ENCODE measurements at regions not wholly inside any gene's neighbourhood (a gene's known extent, or its start where the extent isn't known, plus 50 kb on each side); places are given as distances from the start of the nearest gene placed in this dataset.

DNA sequence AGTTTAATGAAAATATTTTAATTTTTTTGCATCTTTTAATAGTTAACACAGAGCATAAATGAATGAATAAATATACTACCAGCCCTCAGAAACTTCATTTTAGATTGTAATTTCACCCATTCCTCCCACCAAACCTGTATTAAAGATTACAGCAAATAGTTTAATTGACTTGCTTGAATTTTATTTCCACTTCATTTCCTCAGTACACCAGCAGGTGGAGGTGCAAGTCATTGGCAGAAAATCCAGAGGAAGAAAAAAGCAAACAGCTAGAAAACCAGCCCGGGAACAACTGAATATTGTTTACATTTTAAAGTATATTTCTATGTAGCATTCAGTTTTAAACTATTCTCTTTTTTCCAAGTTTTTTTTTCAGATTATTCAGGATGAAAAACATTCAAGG lies 177.8 kb downstream of the OLFM4 start:
- DNase-seq: peak; percentile 1

DNA sequence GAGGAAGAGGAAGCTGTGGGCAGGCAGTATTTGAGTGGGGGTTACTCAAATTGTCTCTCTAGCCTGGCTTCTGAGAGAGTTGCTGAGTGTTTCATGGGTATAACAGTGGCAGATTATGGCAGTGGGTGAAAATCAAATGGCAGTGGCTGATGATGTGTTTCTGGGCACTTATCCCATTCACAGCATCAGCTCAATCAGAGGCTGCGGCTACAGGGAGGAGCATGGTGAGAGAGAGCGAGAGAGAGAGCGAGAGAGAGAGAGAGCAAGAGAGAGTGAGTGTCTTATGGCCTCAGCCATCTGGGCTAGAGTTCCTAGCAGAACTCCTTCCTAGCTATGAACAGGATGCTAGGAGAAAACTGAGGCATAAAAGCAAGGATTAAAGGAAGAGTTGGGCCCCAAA lies 178.9 kb downstream of the OLFM4 start:
- no peak for DNase-seq

DNA sequence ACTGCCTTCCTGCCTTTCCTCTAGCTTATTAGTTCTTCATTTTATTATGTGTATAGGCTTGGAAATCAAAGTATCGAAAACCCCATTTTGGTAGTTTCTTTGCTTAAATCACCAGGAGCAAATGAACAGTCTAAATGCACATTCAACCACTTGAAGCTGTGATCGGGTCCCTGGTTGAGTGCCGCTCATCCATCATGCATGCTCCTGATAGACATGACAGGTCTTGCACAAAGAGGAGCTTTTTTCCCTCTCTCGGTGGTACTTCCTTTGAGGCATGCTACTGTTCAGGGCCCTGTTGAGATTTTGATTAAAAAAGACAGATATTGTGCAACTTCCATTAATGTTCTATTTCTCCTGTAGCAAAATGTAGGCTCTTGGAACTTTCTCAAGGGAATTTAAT lies 185.8 kb downstream of the OLFM4 start:
- no peak for DNase-seq

DNA sequence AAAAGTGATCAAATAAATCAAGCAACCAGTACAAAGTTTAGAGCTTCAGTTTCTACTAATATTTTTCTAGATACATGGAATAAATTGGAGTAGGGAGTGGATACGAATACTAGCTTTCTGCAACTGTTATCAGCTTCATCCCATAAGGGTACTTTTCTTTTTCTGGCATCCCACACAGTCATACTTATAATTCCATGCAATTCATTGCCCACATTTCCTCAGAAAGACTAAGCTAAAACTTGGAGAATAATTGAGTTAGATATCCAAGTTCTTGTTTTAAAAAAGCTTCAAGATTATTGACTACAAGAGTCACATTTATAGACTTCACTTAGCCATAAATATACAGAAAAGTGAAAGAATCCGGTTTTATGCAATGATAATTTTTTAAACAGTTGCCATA lies 186.9 kb downstream of the OLFM4 start:
- no peak for DNase-seq

DNA sequence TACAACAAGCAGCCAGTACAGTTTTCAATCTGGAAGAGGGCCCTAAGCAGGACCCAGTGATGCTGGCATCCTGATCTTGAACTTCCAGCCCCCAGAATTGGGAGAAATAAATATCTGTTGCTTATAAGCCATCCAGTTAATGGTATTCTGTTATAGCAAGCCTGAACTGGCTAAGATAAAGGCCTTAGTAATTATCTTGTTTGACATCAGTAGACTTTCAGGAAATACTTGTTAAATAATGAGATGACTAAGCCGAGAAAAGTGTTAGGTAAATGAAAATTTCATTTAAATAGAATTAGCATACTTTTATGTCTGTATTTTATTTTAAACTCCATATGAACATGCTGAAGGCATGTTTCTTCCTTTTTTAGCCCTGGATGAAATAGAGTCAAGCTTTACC lies 188.2 kb downstream of the OLFM4 start:
- DNase-seq: no peak

DNA sequence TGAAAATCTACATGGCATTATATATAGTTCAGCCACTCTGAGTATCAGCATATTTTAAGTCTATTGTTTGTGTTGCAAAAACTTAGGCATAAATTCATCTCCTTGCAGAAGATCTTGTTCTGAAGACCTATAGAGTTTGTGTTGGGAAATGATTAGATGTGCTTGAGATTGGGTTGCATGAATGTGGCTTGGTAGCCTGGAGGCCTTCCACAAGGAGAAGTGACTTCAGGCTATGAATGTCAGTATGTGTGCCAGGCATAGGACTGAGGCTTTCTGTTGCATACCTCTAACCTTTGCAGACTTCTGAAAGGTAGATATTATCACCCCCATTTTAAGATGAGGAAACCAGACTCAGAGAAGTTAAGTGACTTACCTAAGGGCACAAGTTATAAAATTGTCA lies 188.6 kb downstream of the OLFM4 start:
- DNase-seq: no peak

DNA sequence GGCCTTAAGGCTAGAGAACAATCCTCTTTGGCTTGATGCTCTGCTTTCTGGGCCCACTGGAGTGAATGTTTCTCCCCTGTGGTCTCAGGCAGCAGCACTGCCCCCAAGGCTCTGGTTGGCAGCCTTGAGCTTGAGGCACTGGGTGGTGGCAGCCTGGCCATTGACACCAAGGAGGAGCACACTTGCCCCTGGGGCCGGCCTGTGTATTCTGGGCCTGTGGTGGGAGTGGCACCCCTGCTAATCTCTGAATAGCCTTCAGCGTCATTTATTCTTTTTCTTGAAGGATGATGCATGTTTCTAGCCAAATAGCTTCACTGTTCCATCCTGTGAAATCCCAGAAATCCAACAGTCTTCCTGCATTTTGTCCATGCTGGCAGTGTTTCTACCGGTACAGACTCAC lies 191.4 kb downstream of the OLFM4 start:
- no peak for DNase-seq

DNA sequence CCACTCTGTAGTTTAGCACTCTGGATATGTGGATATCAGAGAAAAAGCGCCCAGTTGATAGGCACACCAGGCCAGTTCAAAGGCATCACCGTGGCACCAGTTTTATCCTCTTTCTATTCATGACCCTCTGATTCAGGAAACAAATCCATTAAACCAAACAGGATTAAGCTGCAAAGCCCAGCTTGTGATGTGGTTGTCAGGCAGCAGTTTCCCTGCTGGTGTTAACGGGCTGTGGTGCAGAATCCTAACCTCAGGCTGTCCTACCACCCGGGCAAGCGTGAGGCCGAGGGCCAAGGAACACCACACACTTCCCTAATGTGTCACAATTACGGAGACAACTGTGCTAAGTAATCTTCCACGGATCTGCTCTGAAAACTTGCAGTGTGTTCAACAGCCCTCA lies 209.1 kb downstream of the OLFM4 start:
- DNase-seq: no peak

DNA sequence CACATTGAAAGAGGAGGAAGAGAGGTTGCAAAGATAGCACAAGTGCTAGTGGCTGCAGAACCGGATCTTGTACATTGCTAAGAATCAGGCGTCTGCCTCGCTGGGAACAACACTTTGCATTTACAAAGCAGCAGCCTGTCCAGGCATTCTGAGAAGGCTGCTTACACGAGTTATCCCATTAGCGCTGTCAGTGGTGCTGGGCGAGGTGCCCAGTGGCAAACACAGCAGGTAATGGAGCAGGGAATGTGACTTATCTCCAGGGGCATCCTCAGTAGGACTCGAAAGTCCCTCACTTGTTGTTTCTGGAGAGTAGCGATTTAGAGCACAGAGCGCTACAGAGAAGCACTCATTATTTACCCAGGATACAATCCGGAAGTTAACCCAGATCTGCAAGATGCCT lies 209.6 kb downstream of the OLFM4 start:
- no peak for DNase-seq

DNA sequence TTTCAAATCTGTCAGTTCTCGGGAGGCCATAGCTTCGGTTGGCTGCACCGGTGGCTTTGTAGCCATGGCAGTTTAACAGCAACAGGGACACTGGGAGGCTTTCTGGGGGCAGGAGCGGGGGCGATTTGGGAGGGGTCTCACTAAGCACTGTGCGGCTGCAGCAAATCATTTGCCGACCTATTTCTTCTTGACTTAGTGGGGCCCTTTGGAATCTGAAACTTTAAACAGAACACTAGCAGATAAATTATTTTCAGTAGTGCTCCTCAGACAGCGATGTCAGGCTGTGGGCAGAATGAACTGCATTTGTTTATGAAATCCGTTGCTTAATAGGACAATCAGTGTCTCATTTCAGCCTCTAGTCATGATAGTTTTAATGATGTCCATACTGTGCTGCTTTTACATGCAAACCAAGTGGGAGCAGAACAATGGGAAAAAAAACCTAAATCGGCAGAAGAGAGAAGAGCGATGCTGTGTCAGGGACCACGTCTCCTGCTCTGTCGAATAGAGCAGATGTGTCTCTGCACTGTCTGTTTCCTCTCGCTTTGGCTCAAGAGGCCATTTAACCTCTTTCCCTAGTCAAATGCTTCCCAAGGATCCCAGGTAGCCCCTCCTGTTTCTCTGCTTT lies 211.9 kb downstream of the OLFM4 start:
- DNase-seq: no peak

DNA sequence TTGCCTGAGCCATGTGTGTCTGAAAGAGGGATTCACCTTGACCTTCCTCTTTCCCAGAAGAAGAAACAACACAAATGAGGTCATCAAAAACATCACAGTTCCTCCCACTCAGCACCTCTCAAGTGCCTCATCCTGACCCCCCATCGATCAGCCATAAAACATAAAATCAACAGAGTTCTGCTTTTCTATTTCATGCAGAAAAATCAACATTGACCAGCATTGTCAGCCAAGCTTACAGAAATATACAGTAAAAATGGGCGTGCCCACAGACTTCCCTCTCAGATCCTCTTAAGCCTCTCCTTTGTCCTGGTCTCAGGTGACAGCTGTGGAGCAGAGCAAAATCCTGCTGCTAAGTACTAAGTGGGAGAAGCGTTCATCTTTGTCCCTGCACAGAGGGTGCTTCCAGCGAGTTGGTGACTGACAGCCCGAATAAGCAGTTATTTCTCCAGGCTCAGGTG lies 213.3 kb downstream of the OLFM4 start:
- DNase-seq: no peak

DNA sequence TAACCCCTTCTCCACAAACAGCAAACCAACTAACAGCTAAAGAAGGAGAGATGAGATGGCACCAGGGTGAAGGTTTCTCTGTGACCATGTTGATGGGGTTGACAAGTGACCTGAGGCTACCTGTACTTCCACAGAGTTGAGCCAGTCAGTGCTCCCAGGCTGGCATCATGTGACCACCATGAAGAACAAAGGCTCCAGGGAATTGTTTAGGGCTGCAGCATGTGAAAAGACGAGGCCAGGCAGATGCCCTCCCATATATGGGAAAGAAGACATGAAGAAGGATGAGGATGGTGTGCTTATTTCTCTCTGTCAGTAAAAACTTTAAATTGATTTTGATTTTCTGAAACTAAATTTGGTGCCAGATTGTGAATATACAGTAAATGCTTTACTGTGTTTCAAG lies 220.6 kb downstream of the OLFM4 start:
- no peak for DNase-seq

DNA sequence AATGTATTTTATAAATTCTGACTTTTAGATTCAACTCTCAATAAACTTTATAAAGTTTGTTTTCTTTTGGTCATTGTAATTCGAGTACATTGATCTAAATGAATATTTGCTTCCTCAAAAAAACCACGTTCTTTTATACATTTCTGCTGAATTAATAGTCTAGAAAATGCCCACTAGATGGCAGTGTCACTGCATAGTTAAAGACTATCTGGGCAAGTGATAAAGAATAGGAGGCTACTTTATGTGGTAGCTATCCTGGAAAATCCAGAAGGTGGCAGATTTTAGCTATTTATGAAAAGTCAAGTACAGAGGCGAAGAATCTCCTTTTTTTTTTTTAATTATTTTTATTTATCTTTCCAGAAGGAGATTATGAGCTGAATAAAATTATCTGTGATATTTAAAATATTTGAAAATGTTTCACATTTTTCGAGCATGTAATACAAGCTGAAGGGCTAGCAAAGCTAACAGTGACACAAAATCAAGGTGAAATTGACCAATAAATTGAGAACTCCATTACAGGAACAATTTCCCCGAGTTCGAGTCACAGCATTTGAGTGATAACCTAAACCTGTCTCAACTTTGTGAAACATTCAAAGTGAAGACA lies 221.8 kb downstream of the OLFM4 start:
- peak; percentile 62 for DNase-seq

DNA sequence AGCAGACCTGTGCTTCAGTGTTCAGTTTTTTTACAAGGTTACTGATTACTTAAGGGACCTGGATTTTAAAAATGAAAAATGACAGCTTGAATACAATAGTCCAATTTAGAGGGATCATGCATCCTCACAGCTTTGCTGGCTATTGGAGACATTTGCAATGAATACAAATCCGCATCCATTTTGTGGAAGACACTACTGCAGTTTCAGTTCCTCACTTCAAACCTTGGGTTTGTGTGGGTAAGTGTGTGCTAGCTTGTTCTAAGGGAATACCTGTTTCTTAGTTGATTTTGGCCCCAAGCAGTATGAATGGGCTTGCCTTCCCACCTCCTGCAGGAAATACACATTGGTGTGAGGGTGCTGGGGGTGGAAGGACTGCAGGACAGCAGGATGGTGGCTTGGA lies 222.4 kb downstream of the OLFM4 start:
- DNase-seq: no peak

DNA sequence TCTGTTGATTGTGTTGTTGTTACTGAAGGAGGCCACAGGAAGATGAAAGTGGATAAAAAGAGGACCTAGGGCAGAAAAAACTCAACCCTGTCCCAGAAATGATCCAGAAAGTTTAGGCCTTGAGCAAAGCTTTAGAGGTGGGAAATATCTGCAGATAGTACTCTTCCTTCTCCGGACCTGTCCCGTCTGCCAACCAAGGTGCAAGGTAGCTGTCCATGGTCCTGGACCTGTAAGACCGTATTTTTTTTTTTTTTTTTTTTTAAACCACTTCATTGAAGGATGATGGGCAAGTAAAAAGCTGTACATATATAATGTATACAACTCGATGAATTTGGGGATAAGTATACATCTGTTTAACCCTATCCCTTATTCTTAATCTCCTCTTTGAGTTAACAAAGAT lies 225.9 kb downstream of the OLFM4 start:
- DNase-seq: no peak

DNA sequence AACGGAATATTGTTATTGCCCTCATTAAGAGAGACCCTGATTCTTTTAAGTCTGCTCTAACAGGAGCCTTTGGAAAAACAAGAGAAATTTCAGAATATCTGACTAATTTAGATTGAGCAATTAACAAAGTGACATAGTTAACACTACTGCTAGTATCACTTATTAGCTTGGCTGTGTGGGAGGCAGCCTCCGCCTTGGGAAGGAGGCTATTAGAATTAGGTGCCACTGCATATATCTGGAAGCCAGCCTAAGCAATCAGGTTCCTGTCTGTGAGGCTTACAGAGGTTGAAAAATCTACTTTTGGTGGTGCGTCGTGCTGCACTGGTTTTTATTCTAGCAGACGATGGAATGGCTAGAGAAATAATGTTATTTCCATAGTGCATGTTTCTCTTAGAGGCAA lies 227.2 kb downstream of the OLFM4 start:
- DNase-seq: no peak

DNA sequence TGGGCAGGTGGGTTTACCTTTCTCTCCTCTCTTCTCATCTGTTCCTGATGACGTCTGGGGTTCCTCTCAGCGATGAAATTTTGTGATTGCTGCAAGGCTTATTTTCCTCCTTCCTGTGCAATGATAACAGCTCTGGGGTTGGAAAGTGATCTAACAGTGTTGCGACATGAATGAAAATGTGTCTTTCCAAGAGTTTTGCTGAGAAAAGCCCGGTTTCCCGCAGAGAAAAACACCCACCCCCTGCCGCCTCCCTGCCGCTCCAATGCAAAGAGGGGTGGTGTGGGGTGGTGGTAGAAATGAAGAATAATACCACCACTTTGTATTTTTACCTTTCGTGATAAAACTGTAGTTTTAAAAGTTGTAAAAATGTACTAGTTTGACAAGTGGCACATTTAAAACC lies 232.0 kb downstream of the OLFM4 start:
- no peak for DNase-seq

DNA sequence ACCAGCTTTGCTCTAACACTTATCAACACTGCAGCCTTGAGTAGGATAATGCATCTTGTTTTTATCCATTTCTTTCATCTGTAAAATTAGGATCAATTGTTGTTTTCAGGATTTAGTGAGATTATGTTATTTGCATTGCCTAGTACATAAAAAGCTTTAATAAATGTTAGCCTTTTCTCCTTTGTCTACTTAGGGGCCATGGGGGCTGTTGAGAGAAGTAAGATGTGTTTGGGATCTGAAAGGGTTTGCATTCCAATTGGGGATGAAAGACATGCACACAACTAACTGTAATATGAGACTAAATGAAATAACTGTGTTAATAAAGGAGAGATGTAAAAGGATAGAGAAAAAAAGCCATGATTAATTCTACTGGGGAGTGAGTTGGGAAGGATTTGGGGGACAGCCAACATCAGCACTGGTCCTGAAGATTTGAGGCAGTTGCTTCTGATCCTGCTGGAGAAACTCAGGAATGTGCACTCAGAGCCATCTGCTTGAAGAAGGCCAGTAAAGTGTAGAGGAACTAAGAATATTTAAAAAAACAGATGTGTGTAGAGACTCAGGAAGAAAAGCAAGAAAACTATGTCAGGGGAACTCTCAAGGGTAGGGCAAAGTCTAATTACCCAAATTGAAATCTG lies 236.3 kb downstream of the OLFM4 start:
- DNase-seq: no peak

DNA sequence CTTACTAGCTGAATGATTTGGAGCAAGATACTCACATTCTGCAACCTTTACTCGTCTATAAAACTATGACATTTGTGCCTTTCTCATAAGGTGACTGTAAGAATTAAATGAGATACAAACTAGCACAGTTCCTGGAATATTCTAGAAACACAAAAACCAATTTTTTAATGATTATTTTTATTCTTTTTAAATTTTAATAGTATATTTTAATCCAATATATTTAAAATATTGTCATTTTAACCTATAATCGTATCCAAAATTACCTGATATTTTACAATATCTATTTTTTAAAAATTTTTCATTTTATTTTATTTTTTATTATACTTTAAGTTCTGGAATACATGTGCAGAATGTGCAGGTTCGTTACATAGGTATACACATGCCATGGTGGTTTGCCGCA lies 238.1 kb downstream of the OLFM4 start:
- DNase-seq: no peak

DNA sequence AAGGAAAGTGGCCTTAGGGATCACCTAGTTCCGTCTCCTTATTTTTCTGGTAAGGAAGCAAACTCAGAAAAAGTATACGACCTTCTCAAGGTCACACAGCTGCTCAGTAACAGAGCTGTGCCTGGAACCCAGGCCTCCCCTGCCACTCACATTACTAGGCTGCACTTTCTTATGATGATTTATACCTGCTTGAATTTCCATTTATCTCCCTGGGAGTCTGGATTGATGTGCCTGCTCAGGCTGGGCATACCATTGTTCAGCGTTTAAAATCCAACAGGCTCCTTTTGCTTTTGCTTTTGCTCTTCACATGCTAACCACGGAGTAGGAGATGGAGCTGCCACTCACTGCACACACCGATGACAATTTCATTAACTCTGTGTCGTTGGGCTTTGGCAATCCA lies 241.0 kb downstream of the OLFM4 start:
- DNase-seq: no peak

DNA sequence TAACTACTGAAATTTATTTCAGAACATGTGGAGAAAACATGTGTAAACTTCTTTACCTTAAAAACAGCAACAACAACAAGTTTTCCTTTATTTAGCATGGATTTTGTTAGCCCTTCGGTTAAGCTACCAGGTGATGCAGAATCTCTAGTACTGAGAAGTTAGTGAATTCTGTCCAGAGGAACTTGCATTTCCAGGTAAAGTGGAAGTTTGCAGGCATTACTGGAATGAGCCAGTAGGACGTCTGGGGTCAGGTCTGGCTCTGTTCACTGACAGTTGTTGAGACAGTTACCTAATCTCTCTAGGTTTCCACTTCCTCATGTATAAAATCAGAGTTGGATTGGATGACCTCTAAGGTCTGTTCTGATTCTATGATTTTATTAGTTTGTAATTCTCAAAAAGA lies 244.3 kb downstream of the OLFM4 start:
- no peak for DNase-seq

DNA sequence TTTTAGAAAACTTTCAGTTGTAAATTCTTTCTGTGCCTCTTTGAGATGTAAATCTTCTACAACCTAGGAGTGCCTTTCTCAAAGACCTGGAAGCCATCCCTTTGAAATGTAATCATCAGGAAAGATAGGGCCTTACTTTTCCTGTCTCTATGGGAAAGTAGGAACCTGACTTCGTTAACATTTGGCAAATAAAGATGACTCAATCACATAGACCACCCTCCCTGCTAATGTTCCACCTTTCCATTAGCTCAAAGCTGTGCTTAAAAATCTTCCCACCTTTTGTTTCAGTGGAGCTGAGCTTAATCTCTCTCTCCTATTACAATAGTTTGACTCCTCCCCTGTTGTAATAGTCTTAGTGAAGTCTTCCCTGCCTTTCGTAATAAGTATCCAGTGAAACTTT lies 247.7 kb downstream of the OLFM4 start:
- no peak for DNase-seq

DNA sequence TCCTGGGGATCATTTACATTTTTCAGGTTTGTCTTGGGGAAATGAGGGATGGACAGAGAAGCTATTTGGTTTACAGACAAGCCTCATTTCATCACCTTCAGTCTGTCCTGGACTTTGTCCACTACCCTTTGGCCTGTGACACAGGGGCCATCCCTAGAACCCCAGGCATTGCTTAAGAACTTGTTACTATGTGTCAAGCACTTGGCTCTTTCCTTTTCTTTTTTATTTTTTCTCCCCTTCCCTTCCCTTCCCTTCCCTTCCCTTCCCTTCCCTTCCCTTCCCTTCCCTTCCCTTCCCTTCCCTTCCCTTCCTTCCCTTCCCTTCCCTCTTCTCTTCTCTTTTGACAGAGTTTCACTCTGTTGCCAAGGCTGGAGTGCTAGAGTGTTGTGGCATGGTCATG lies 253.1 kb downstream of the OLFM4 start:
- no peak for DNase-seq

DNA sequence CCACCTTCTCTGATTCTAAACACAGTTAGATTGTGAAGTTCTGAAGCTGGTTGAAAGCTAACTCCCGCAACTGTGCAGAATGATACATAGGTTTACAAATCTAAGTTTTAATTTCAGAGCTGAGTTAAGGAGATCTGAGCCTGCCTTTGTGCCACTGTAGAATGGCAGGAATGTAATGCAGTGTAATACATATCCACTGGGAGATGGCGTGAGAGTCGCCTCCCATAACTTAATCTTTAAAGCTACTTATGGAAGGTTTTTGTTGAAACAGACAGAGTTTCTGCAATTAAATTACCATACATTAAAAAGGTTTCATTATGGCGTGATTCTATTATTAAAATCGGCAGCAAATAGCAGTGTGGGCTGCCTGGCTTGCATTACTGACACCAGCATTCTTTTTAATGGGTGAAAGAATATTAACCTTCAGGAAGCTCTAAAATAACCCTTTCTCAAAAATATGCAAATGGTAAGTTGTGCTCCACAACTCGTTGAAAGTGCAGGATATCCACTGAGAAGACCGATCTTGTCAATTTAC lies 257.4 kb downstream of the OLFM4 start:
- DNase-seq: no peak

DNA sequence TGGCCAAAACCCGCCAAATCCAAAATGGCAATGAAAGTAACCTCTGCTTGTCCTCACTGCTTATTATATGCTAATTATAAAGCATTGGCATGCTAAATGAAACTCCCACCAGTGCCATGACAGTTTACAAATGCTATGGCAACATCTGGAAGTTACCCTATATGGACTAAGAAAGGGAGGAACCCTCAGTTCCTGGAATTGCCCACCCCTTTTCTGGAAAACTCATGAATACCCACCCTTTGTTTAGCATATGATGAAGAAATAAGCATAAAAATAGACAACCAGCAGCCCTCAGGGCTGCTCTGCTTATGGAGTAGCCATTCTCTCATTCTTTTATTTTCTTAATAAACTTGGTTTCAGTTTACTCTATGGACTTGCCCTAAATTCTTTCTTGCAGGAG lies 269.8 kb downstream of the OLFM4 start:
- no peak for DNase-seq
